PC-9 (cell line): ENCODE measurements at regions not wholly inside any gene's neighbourhood (a gene's known extent, or its start where the extent isn't known, plus 50 kb on each side); places are given as distances from the start of the nearest gene placed in this dataset.
"Not testable (repeated sequence)": the region's sequence is repeated elsewhere in the genome, so short reads cannot be mapped to it uniquely, and the experiment has no call there.

Experiments used
- BruUV-seq: library from RNA; stranded (reverse); fragments of 400-500 nt; replicated peaks from 2 replicates; lab custom pipeline; 2021; lab: Mats Ljungman, UMichigan
- CTCF ChIA-PET: fragments of 300-600 bp; sonication (Branson Sonifier 250); formaldehyde crosslinking; loops from one replicate; lab custom pipeline; 2022; ENCODE audit warnings: antibody characterized with exemption; lab: Charles Lee
- POLR2A ChIA-PET: fragments of 300-600 bp; sonication (Branson Sonifier 250); formaldehyde crosslinking; loops from one replicate; lab custom pipeline; 2022; ENCODE audit warnings: antibody characterized with exemption; ENCODE audit not compliant: unreplicated experiment; lab: Charles Lee
- DNase-seq, 2 experiments: peaks; one replicate each; pipeline versions ENCODE4 v3.0.0 to v3.0.0-alpha.2; 2015 to 2022; ENCODE audit warnings: mixed read lengths in 1 of 2
- H2AFZ ChIP-seq: fragments of 200-600 bp; sonication (generic); 2 replicates; pipeline ENCODE4 v1.8.1; 2017; ENCODE audit warnings: antibody characterized with exemption
- H3F3A ChIP-seq: fragments of 200-600 bp; sonication (generic); 2 replicates; pipeline ENCODE4 v1.8.1; 2017; ENCODE audit warnings: antibody characterized with exemption, mild to moderate bottlenecking, low read depth; ENCODE audit not compliant: insufficient read depth
- H3K27ac ChIP-seq: fragments of 200-600 bp; sonication (generic); 2 replicates; pipeline ENCODE4 v1.6.1; 2016; ENCODE audit warnings: mixed run types
- H3K27me3 ChIP-seq: fragments of 200-600 bp; sonication (generic); 2 replicates; pipeline ENCODE4 v1.6.1; 2016; ENCODE audit warnings: low read depth, mixed run types; ENCODE audit not compliant: insufficient read depth
- H3K36me3 ChIP-seq: fragments of 200-600 bp; sonication (generic); 2 replicates; pipeline ENCODE4 v1.6.1; 2016; ENCODE audit warnings: low read depth, mixed run types
- H3K4me1 ChIP-seq: fragments of 200-600 bp; sonication (generic); replicated peaks from 2 replicates; pipeline ENCODE4 v1.6.1; 2016; ENCODE audit warnings: mixed run types; ENCODE audit not compliant: insufficient read depth
- H3K4me2 ChIP-seq: fragments of 200-600 bp; sonication (generic); 2 replicates; pipeline ENCODE4 v1.6.1; 2017; ENCODE audit warnings: mixed run types
- H3K4me3 ChIP-seq: fragments of 200-600 bp; sonication (generic); 2 replicates; pipeline ENCODE4 v1.6.1; 2016; ENCODE audit warnings: mixed run types
- H3K79me2 ChIP-seq: fragments of 200-600 bp; sonication (generic); 2 replicates; pipeline ENCODE4 v1.6.1; 2017; ENCODE audit warnings: low read depth, mixed run types
- H3K9me2 ChIP-seq: fragments of 200-600 bp; sonication (generic); 2 replicates; pipeline ENCODE4 v1.8.1; 2017; ENCODE audit warnings: mild to moderate bottlenecking; ENCODE audit not compliant: insufficient read depth
- H3K9me3 ChIP-seq: fragments of 200-600 bp; sonication (generic); 2 replicates; pipeline ENCODE4 v1.8.1; 2016; ENCODE audit warnings: low read depth; ENCODE audit not compliant: insufficient read depth
- H4K20me1 ChIP-seq: fragments of 200-600 bp; sonication (generic); 2 replicates; pipeline ENCODE4 v1.8.1; 2017; ENCODE audit not compliant: insufficient read depth
- EZH2 ChIP-seq: fragments of 200-600 bp; sonication (generic); IDR thresholded peaks from 2 replicates; pipeline ENCODE4 v1.8.0; 2017; ENCODE audit warnings: antibody characterized with exemption, low read depth
- intact Hi-C: fragments of 100-400 bp; cut with micrococcal nuclease; formaldehyde crosslinking; loops from one replicate; pipeline ENCODE4 v1.10.0; 2022; ENCODE audit not compliant: unreplicated experiment
- TF ChIP-seq, protein P1 (sequence below): fragments of 200-600 bp; sonication (generic); conservative IDR thresholded peaks from 2 replicates; pipeline ENCODE4 v1.6.1; 2017; ENCODE audit warnings: mixed run types, antibody characterized with exemption, mild to moderate bottlenecking, moderate library complexity

DNA sequence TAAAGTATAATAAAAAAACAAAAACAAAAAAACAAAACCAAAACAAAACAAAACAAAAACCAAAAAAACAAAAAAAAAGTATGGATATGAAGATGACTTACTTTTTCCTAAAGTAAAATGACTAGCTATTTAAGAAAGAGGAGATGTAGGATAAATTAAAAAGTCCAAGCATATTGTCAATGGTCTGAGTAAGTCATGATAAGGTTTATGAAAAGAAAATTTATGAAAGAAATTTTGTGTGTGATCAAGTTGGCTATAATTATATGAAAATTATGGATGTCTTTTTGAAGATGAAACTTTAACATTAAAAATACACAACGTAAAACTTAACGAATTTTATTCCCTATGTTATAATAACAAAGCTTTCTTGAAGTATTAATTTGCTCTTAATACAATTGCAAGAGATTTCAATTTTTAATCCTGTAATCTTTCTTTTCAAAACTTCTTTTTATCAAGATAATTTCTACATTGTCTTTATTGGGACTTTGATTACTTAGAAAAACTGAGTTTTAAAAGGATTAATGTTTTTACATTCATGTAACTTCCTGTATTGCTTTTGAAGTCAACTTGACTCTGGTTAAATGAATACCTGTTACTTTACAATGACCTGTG lies 200.9 kb upstream of the IVNS1ABP start:
- CTCF ChIA-PET: no interaction called here
- BruUV-seq: no TSS peak
- no peak for DNase-seq

DNA sequence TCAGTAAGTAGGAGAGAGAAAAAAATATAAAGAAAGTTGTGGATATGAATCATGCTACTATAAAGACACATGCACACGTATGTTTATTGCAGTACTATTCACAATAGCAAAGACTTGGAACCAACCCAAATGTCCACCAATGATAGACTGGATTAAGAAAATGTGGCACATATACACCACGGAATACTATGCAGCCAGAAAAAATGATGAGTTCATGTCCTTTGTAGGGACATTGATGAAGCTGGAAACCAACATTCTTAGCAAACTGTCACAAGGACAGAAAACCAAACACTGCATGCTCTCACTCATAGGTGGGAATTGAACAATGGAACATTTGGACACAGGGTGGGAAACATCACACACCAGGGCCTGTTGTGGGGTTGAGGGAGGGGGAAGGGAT lies 200.3 kb upstream of the IVNS1ABP start:
- BruUV-seq, H3F3A ChIP-seq, H3K36me3 ChIP-seq, H3K9me3 ChIP-seq, POLR2A ChIA-PET, H3K9me2 ChIP-seq, CTCF ChIA-PET, H3K79me2 ChIP-seq, H3K4me3 ChIP-seq, intact Hi-C loops, H2AFZ ChIP-seq, H3K4me1 ChIP-seq, DNase-seq, H3K4me2 ChIP-seq, H4K20me1 ChIP-seq, H3K27me3 ChIP-seq, H3K27ac ChIP-seq: not testable (repeated sequence)

More for the DNA sequence above, 200.9 kb upstream of the IVNS1ABP start:
- H3K9me2 ChIP-seq: no peaks in the 10 kb centered on the region; the same call in 1 of the 2 replicates
- no peaks in the 10 kb centered on the region for H3K27me3 ChIP-seq
- no peak for TF ChIP-seq EZH2
- TF ChIP-seq, protein P1, sequence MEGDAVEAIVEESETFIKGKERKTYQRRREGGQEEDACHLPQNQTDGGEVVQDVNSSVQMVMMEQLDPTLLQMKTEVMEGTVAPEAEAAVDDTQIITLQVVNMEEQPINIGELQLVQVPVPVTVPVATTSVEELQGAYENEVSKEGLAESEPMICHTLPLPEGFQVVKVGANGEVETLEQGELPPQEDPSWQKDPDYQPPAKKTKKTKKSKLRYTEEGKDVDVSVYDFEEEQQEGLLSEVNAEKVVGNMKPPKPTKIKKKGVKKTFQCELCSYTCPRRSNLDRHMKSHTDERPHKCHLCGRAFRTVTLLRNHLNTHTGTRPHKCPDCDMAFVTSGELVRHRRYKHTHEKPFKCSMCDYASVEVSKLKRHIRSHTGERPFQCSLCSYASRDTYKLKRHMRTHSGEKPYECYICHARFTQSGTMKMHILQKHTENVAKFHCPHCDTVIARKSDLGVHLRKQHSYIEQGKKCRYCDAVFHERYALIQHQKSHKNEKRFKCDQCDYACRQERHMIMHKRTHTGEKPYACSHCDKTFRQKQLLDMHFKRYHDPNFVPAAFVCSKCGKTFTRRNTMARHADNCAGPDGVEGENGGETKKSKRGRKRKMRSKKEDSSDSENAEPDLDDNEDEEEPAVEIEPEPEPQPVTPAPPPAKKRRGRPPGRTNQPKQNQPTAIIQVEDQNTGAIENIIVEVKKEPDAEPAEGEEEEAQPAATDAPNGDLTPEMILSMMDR: no peak
- no peak overlapping the region for H3K4me3 ChIP-seq
- H3K36me3 ChIP-seq: no peaks in the 10 kb centered on the region
- no peak overlapping the region for H2AFZ ChIP-seq
- intact Hi-C loops: no loop called here
- no peaks in the 10 kb centered on the region for H3K4me1 ChIP-seq
- H4K20me1 ChIP-seq: no peaks in the 10 kb centered on the region
- H3K27ac ChIP-seq: no peak overlapping the region
- no peak overlapping the region for H3K4me2 ChIP-seq
- POLR2A ChIA-PET: no interaction called here
- H3K9me3 ChIP-seq: peaks cover 5% of the 10 kb centered on the region; the same call in 1 of the 2 replicates
- no peaks in the 10 kb centered on the region for H3F3A ChIP-seq
- H3K79me2 ChIP-seq: no peaks in the 10 kb centered on the region

DNA sequence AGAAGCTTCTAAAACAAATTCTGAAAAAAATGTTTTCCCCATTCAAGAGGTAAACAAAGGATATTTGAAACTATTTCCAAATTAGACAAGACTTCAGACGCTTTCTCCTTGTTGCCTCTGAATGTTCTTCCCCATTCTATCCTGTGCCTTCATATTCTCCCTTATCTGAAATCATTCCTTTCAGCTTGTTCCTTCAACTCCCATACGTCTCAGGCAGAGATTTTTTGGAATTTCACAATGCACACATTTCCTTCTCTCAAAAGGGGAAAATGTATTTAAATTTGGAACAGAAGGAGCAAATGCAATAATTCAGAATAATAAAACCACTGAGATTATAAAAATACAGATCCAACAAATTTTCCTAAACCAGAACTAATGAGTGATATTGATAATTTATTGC lies 198.7 kb upstream of the IVNS1ABP start:
- DNase-seq: no peak
- Histone ChIP-seq H3K4me1 (no peaks in the 10 kb centered on the region), H3K36me3 (no peaks in the 10 kb centered on the region), H3K4me2 (no peak overlapping the region), H3K9me2 (no peaks in the 10 kb centered on the region), H2AFZ (no peak overlapping the region), H3K79me2 (no peaks in the 10 kb centered on the region), H3K27ac (no peak overlapping the region), H4K20me1 (no peaks in the 10 kb centered on the region), H3K4me3 (no peak overlapping the region), H3F3A (no peaks in the 10 kb centered on the region), H3K9me3 (peaks cover 5% of the 10 kb centered on the region; the same call in 1 of the 2 replicates), H3K27me3 (no peaks in the 10 kb centered on the region)
- no peak for TF ChIP-seq EZH2
- intact Hi-C loops: no loop called here
- ChIA-PET CTCF (no interaction called here), POLR2A (no interaction called here)
- no TSS peak for BruUV-seq

DNA sequence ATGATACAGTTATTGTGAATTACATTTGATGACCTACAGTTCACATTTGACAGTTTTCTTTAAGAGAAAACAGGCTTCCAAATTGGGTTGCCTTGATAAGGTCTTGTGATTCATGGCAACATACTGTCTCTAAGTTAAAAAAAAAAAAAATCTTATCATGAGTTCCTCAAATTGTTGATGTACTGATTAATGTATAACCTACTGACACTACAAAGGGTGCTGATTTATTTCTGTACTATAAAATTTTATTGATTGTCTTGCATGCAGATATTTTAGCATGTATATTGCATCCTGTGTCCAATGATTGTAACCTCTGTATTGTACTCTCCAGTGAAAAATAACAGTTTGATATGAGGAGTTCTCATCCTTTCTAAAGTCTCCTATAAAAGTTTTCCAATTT lies 197.3 kb upstream of the IVNS1ABP start:
- intact Hi-C loops: no loop called here
- H3K36me3 ChIP-seq: no peaks in the 10 kb centered on the region
- BruUV-seq: no TSS peak
- no peak overlapping the region for H3K27ac ChIP-seq
- H4K20me1 ChIP-seq: no peaks in the 10 kb centered on the region
- H3K79me2 ChIP-seq: no peaks in the 10 kb centered on the region
- no peaks in the 10 kb centered on the region for H3K27me3 ChIP-seq
- H3K4me3 ChIP-seq: no peak overlapping the region
- H3K9me2 ChIP-seq: no peaks in the 10 kb centered on the region
- no peak for DNase-seq
- H3K9me3 ChIP-seq: peaks cover 5% of the 10 kb centered on the region; the same call in 1 of the 2 replicates
- H2AFZ ChIP-seq: no peak overlapping the region
- ChIA-PET CTCF (no interaction called here), POLR2A (no interaction called here)
- H3F3A ChIP-seq: no peaks in the 10 kb centered on the region
- TF ChIP-seq, protein P1: no peak
- no peak for TF ChIP-seq EZH2
- H3K4me1 ChIP-seq: no peaks in the 10 kb centered on the region
- H3K4me2 ChIP-seq: no peak overlapping the region
